ENCODE measurements at regions not wholly inside any gene's neighbourhood (a gene's known extent, or its start where the extent isn't known, plus 50 kb on each side); places are given as distances from the start of the nearest gene placed in this dataset.
"Not testable (repeated sequence)": the region's sequence is repeated elsewhere in the genome, so short reads cannot be mapped to it uniquely, and the experiment has no call there.

GRCh38 chr10:108962172-108962571 lies 961.1 kb downstream of the XPNPEP1 start:
- Mint-ChIP-seq H3K4me1 (ENCODE audit: low read depth) (no peaks in the 10 kb centered on the region), H3K4me3 (no peak overlapping the region), H3K9me3 (ENCODE audit: low read depth) (peaks cover 3% of the 10 kb centered on the region), H3K36me3 (no peaks in the 10 kb centered on the region), H3K27ac (no peak overlapping the region), H3K27me3 (no peaks in the 10 kb centered on the region)

- Mint-ChIP-seq H3K27ac (no peak overlapping the region), H3K36me3 (no peaks in the 10 kb centered on the region), H3K9me3 (ENCODE audit: low read depth) (peaks cover 3% of the 10 kb centered on the region), H3K4me3 (no peak overlapping the region), H3K4me1 (ENCODE audit: low read depth) (no peaks in the 10 kb centered on the region), H3K27me3 (no peaks in the 10 kb centered on the region)
Measured at GRCh38 chr10:108957681-108958080, 965.6 kb downstream of the XPNPEP1 start.

- no peak overlapping the region for H3K4me3 Mint-ChIP-seq
- no peaks in the 10 kb centered on the region for H3K4me1 Mint-ChIP-seq (ENCODE audit: low read depth)
- H3K27me3 Mint-ChIP-seq, result no peaks in the 10 kb centered on the region
- peaks cover 11% of the 10 kb centered on the region for H3K9me3 Mint-ChIP-seq (ENCODE audit: low read depth)
- no peaks in the 10 kb centered on the region for H3K36me3 Mint-ChIP-seq
- no peak overlapping the region for H3K27ac Mint-ChIP-seq
Measured at GRCh38 chr10:108956149-108956548, 967.2 kb downstream of the XPNPEP1 start.

- not testable (repeated sequence) for H3K9me3 Mint-ChIP-seq (ENCODE audit: low read depth); H3K36me3 Mint-ChIP-seq
Measured at GRCh38 chr10:108920029-108920428, 1003.3 kb downstream of the XPNPEP1 start.

GRCh38 chr10:108913300-108913699 lies 1010.0 kb downstream of the XPNPEP1 start:
- Mint-ChIP-seq H3K4me1 (ENCODE audit: low read depth) (no peaks in the 10 kb centered on the region), H3K27ac (no peak overlapping the region)

More at GRCh38 chr10:108920029-108920428, 1003.3 kb downstream of the XPNPEP1 start:
- H3K27me3 Mint-ChIP-seq; H3K4me1 Mint-ChIP-seq (ENCODE audit: low read depth); H3K27ac Mint-ChIP-seq; H3K4me3 Mint-ChIP-seq: not testable (repeated sequence)

GRCh38 chr10:108911814-108912541 lies 1011.3 kb downstream of the XPNPEP1 start:
- no peaks in the 10 kb centered on the region for H3K36me3 Mint-ChIP-seq
- peaks cover 6% of the 10 kb centered on the region for H3K27me3 Mint-ChIP-seq

More at GRCh38 chr10:108913300-108913699, 1010.0 kb downstream of the XPNPEP1 start:
- no peaks in the 10 kb centered on the region for H3K36me3 Mint-ChIP-seq
- no peak overlapping the region for H3K4me3 Mint-ChIP-seq
- peaks cover 6% of the 10 kb centered on the region for H3K27me3 Mint-ChIP-seq
- peaks cover 4% of the 10 kb centered on the region for H3K9me3 Mint-ChIP-seq (ENCODE audit: low read depth)

GRCh38 chr10:108908096-108908495 lies 1015.2 kb downstream of the XPNPEP1 start:
- Mint-ChIP-seq H3K4me3 (no peak overlapping the region), H3K27me3 (peaks cover 3% of the 10 kb centered on the region), H3K27ac (no peak overlapping the region), H3K4me1 (ENCODE audit: low read depth) (no peaks in the 10 kb centered on the region), H3K9me3 (ENCODE audit: low read depth) (peaks cover 5% of the 10 kb centered on the region), H3K36me3 (no peaks in the 10 kb centered on the region)

More at GRCh38 chr10:108911814-108912541, 1011.3 kb downstream of the XPNPEP1 start:
- H3K4me1 Mint-ChIP-seq (ENCODE audit: low read depth), result no peaks in the 10 kb centered on the region
- H3K4me3 Mint-ChIP-seq, result no peak overlapping the region
- peaks cover 5% of the 10 kb centered on the region for H3K9me3 Mint-ChIP-seq (ENCODE audit: low read depth)
- H3K27ac Mint-ChIP-seq, result no peak overlapping the region

- no peak overlapping the region for H3K4me3 Mint-ChIP-seq
- peaks cover 5% of the 10 kb centered on the region for H3K9me3 Mint-ChIP-seq (ENCODE audit: low read depth)
- H3K27me3 Mint-ChIP-seq, result no peaks in the 10 kb centered on the region
- no peaks in the 10 kb centered on the region for H3K36me3 Mint-ChIP-seq
- H3K4me1 Mint-ChIP-seq (ENCODE audit: low read depth), result no peaks in the 10 kb centered on the region
- H3K27ac Mint-ChIP-seq, result no peak overlapping the region
Measured at GRCh38 chr10:108905821-108906220, 1017.5 kb downstream of the XPNPEP1 start.

GRCh38 chr10:108905171-108905570 lies 1018.1 kb downstream of the XPNPEP1 start:
- Mint-ChIP-seq H3K4me3 (no peak overlapping the region), H3K4me1 (ENCODE audit: low read depth) (no peaks in the 10 kb centered on the region), H3K27ac (no peak overlapping the region), H3K27me3 (no peaks in the 10 kb centered on the region), H3K9me3 (ENCODE audit: low read depth) (peaks cover 5% of the 10 kb centered on the region), H3K36me3 (no peaks in the 10 kb centered on the region)

- no peaks in the 10 kb centered on the region for H3K27me3 Mint-ChIP-seq
- no peak overlapping the region for H3K27ac Mint-ChIP-seq
- no peaks in the 10 kb centered on the region for H3K4me1 Mint-ChIP-seq (ENCODE audit: low read depth)
- no peaks in the 10 kb centered on the region for H3K36me3 Mint-ChIP-seq
- peaks cover 5% of the 10 kb centered on the region for H3K9me3 Mint-ChIP-seq (ENCODE audit: low read depth)
- H3K4me3 Mint-ChIP-seq, result no peak overlapping the region
Measured at GRCh38 chr10:108904163-108904838, 1019.0 kb downstream of the XPNPEP1 start.

- no peak overlapping the region for H3K4me3 Mint-ChIP-seq
- no peak overlapping the region for H3K27ac Mint-ChIP-seq
- H3K27me3 Mint-ChIP-seq, result no peaks in the 10 kb centered on the region
- no peaks in the 10 kb centered on the region for H3K9me3 Mint-ChIP-seq (ENCODE audit: low read depth)
- no peaks in the 10 kb centered on the region for H3K4me1 Mint-ChIP-seq (ENCODE audit: low read depth)
- no peaks in the 10 kb centered on the region for H3K36me3 Mint-ChIP-seq
Measured at GRCh38 chr10:108902619-108903285, 1020.6 kb downstream of the XPNPEP1 start.

- Mint-ChIP-seq H3K27me3 (no peaks in the 10 kb centered on the region), H3K4me1 (ENCODE audit: low read depth) (no peaks in the 10 kb centered on the region), H3K27ac (no peak overlapping the region), H3K36me3 (no peaks in the 10 kb centered on the region), H3K9me3 (ENCODE audit: low read depth) (no peaks in the 10 kb centered on the region), H3K4me3 (no peak overlapping the region)
Measured at GRCh38 chr10:108901781-108902618, 1021.3 kb downstream of the XPNPEP1 start.

- no peaks in the 10 kb centered on the region for H3K4me1 Mint-ChIP-seq (ENCODE audit: low read depth)
- no peak overlapping the region for H3K4me3 Mint-ChIP-seq
- peaks cover 3% of the 10 kb centered on the region for H3K9me3 Mint-ChIP-seq (ENCODE audit: low read depth)
- H3K27ac Mint-ChIP-seq, result no peak overlapping the region
- H3K36me3 Mint-ChIP-seq, result no peaks in the 10 kb centered on the region
- H3K27me3 Mint-ChIP-seq, result no peaks in the 10 kb centered on the region
Measured at GRCh38 chr10:108899670-108900069, 1023.6 kb downstream of the XPNPEP1 start.

GRCh38 chr10:108894402-108895301 lies 1028.7 kb downstream of the XPNPEP1 start:
- no peaks in the 10 kb centered on the region for H3K36me3 Mint-ChIP-seq
- no peak overlapping the region for H3K27ac Mint-ChIP-seq
- H3K27me3 Mint-ChIP-seq, result no peaks in the 10 kb centered on the region
- no peak overlapping the region for H3K4me3 Mint-ChIP-seq
- H3K9me3 Mint-ChIP-seq (ENCODE audit: low read depth), result peaks cover 11% of the 10 kb centered on the region
- H3K4me1 Mint-ChIP-seq (ENCODE audit: low read depth), result no peaks in the 10 kb centered on the region
